ENCODE measurements at regions not wholly inside any gene's neighbourhood (a gene's known extent, or its start where the extent isn't known, plus 50 kb on each side); places are given as distances from the start of the nearest gene placed in this dataset.

GRCh38 chr1:81197591-81197990 lies 603.1 kb upstream of the ADGRL2 start (continued):
- TF ChIP-seq USF2 (IDR thresholded peaks at IDR 0.05; ENCODE audit: low read length) (no peak), SIN3A (conservative IDR thresholded peaks at IDR 0.05 in 1 of 2, IDR thresholded peaks at IDR 0.05 in 1 of 2; ENCODE audit: low read depth in 1 of 2, low read length in 2 of 2) (no peak)

All from H1 (cell line).